ENCODE measurements at regions not wholly inside any gene's neighbourhood (a gene's known extent, or its start where the extent isn't known, plus 50 kb on each side); places are given as distances from the start of the nearest gene placed in this dataset.

DNA sequence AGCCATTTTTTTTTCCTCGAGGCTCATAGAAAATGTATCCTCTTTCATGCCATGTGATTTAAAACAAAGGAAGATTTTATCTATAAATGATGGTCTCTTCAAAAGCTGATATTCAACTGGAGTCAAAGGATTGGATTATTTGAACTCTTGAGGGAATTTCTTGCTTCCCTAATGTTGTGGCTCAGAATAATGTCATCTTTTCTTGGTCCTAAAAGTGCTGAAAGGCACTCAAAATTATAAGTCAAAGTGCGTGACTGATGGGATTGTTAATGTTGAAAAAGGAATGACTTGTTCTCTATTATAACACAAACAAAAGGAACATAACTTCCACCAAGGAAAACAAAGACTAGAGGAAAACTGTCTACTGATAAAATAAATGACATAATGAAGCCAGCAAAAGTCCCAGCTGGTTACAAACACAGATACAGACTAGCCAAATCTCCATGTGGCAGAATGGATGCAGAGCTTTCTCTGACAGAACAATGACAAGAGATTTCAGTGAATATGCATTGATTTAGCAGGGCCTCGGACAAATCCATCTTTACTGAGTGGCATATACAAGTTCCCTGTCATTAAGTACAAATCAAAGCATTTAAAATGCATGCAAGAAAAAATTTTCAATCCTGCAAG is 552.6 kb downstream of the GBA3 start:
- Histone ChIP-seq H3K4me2 (ENCODE audit: low read length) (no peak overlapping the region), H3K79me2 (no peaks in the 10 kb centered on the region), H3K4me1 (no peaks in the 10 kb centered on the region), H3K36me3 (ENCODE audit: control insufficient read depth, insufficient read depth, low read length) (no peaks in the 10 kb centered on the region), H3K9ac (no peak overlapping the region), H3K4me3 (ENCODE audit: low read depth, low read length) (no peak overlapping the region), H3K27me3 (ENCODE audit: control insufficient read depth, insufficient read depth, low read length) (no peaks in the 10 kb centered on the region), H2AFZ (no peak overlapping the region), H3K27ac (no peak overlapping the region), H3K9me3 (ENCODE audit: control insufficient read depth, low read length) (no peaks in the 10 kb centered on the region)
- TF ChIP-seq, protein P1, sequence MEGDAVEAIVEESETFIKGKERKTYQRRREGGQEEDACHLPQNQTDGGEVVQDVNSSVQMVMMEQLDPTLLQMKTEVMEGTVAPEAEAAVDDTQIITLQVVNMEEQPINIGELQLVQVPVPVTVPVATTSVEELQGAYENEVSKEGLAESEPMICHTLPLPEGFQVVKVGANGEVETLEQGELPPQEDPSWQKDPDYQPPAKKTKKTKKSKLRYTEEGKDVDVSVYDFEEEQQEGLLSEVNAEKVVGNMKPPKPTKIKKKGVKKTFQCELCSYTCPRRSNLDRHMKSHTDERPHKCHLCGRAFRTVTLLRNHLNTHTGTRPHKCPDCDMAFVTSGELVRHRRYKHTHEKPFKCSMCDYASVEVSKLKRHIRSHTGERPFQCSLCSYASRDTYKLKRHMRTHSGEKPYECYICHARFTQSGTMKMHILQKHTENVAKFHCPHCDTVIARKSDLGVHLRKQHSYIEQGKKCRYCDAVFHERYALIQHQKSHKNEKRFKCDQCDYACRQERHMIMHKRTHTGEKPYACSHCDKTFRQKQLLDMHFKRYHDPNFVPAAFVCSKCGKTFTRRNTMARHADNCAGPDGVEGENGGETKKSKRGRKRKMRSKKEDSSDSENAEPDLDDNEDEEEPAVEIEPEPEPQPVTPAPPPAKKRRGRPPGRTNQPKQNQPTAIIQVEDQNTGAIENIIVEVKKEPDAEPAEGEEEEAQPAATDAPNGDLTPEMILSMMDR (IDR thresholded peaks at IDR 0.05): no peak

DNA sequence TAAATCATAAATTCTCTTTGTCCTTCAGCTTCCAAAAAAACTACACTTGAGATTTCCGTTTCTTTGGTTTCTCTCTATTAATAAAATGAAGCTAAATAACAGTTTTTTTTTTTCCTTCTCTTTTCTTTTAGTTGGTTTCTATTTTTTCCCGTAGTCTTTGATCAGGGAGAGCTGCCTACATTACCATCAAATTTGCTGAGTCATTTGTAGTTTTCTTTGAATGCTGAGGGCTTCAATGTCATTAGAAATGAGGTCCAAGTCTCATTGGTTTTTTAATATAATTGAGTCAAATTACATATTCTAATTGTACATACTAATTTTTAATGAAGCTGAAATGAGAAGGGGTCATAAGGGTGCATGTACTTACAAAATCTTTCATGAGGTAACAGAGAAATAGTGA is 550.2 kb downstream of the GBA3 start:
- TF ChIP-seq, protein P1 (IDR thresholded peaks at IDR 0.05): no peak

DNA sequence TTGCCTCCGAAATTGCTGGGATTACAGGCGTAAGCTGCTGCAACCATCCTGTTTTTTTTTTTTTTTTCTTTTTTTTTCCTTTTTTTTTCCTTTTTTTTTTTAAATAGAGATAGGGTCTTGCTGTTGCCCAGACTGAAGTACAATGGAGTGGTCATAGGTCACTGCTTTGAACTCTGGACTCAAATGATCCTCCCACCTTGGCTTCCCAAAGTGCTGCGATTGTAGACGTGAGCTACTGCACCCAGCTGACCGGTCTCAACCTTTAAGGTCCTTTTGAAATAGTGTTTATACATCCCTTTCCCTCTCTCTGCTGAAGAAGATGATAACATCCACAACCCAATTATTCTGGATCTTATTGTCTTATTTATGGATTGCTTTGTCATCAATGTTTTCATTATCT is 548.7 kb downstream of the GBA3 start:
- Histone ChIP-seq H3K9me3 (ENCODE audit: control insufficient read depth, low read length) (no peaks in the 10 kb centered on the region), H3K4me3 (ENCODE audit: low read depth, low read length) (no peak overlapping the region), H3K9ac (no peak overlapping the region), H3K4me1 (no peaks in the 10 kb centered on the region), H3K27ac (no peak overlapping the region), H3K27me3 (ENCODE audit: control insufficient read depth, insufficient read depth, low read length) (no peaks in the 10 kb centered on the region), H3K79me2 (no peaks in the 10 kb centered on the region), H3K36me3 (ENCODE audit: control insufficient read depth, insufficient read depth, low read length) (no peaks in the 10 kb centered on the region), H2AFZ (no peak overlapping the region), H3K4me2 (ENCODE audit: low read length) (no peak overlapping the region)
- TF ChIP-seq, protein P1 (IDR thresholded peaks at IDR 0.05): no peak

More for the DNA sequence above, 550.2 kb downstream of the GBA3 start:
- no peak overlapping the region for H2AFZ ChIP-seq
- no peaks in the 10 kb centered on the region for H3K4me1 ChIP-seq
- no peaks in the 10 kb centered on the region for H3K36me3 ChIP-seq (ENCODE audit: control insufficient read depth, insufficient read depth, low read length)
- no peak overlapping the region for H3K27ac ChIP-seq
- H3K9me3 ChIP-seq (ENCODE audit: control insufficient read depth, low read length): no peaks in the 10 kb centered on the region
- H3K9ac ChIP-seq: no peak overlapping the region
- no peak overlapping the region for H3K4me2 ChIP-seq (ENCODE audit: low read length)
- no peaks in the 10 kb centered on the region for H3K27me3 ChIP-seq (ENCODE audit: control insufficient read depth, insufficient read depth, low read length)
- H3K79me2 ChIP-seq: no peaks in the 10 kb centered on the region
- H3K4me3 ChIP-seq (ENCODE audit: low read depth, low read length): no peak overlapping the region

DNA sequence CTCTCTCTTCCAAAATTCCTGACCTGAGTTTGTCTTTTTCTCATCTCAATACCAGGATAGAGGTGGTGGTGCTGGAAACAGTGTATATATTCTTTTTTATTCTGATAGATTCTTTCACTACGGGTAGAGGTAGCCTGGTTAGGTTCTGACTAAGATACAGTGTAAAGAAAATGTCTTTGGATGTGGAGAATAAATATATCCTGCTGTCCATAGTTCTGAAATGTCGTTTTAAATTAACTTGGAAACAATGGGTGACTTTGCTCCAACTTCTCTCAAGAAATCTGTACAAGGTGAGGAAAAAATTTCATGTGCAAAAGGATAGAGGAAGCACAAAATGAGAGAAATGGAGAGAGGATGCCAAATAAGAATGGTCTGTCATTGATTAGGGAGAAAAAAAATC is 546.1 kb downstream of the GBA3 start:
- H2AFZ ChIP-seq: no peak overlapping the region
- no peaks in the 10 kb centered on the region for H3K27me3 ChIP-seq (ENCODE audit: control insufficient read depth, insufficient read depth, low read length)
- no peak overlapping the region for H3K9ac ChIP-seq
- H3K9me3 ChIP-seq (ENCODE audit: control insufficient read depth, low read length): no peaks in the 10 kb centered on the region
- no peaks in the 10 kb centered on the region for H3K36me3 ChIP-seq (ENCODE audit: control insufficient read depth, insufficient read depth, low read length)
- H3K79me2 ChIP-seq: no peaks in the 10 kb centered on the region
- no peak overlapping the region for H3K4me3 ChIP-seq (ENCODE audit: low read depth, low read length)
- no peaks in the 10 kb centered on the region for H3K4me1 ChIP-seq
- no peak overlapping the region for H3K27ac ChIP-seq
- H3K4me2 ChIP-seq (ENCODE audit: low read length): no peak overlapping the region
- TF ChIP-seq, protein P1 (IDR thresholded peaks at IDR 0.05): no peak

DNA sequence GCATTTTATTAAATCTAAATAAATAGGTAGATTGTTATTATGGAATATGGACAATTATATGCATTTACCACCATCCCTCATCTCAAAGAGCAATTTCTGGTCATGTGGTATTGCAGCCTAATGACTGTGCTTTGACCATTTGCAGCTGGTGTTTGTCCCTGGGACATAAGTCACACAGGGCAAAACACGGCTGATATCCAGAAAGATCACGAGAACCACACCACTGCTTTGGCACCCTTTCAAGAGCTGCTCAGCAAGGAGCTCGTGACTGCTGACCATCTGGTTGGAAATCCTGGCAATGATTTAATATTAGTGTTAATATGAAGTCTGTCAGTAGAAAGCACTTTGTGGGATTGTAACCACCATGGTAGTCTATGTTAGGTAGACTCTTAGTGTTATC is 545.0 kb downstream of the GBA3 start:
- H3K27ac ChIP-seq: no peak overlapping the region
- H2AFZ ChIP-seq: no peak overlapping the region
- H3K9ac ChIP-seq: no peak overlapping the region
- H3K79me2 ChIP-seq: no peaks in the 10 kb centered on the region
- no peaks in the 10 kb centered on the region for H3K9me3 ChIP-seq (ENCODE audit: control insufficient read depth, low read length)
- no peaks in the 10 kb centered on the region for H3K36me3 ChIP-seq (ENCODE audit: control insufficient read depth, insufficient read depth, low read length)
- H3K4me2 ChIP-seq (ENCODE audit: low read length): no peak overlapping the region
- H3K4me3 ChIP-seq (ENCODE audit: low read depth, low read length): no peak overlapping the region
- H3K4me1 ChIP-seq: no peaks in the 10 kb centered on the region
- TF ChIP-seq, protein P1 (IDR thresholded peaks at IDR 0.05): no peak
- H3K27me3 ChIP-seq (ENCODE audit: control insufficient read depth, insufficient read depth, low read length): no peaks in the 10 kb centered on the region
